ENCODE measurements at regions not wholly inside any gene's neighbourhood (a gene's known extent, or its start where the extent isn't known, plus 50 kb on each side); places are given as distances from the start of the nearest gene placed in this dataset.
"Not testable (repeated sequence)": the region's sequence is repeated elsewhere in the genome, so short reads cannot be mapped to it uniquely, and the experiment has no call there.

- no peak for DNase-seq (ENCODE audit: extremely low read depth, low read depth)
- no peak overlapping the region for H3K4me3 ChIP-seq (replicated peaks; ENCODE audit: low read depth, low read length)
- TF ChIP-seq, protein P1, sequence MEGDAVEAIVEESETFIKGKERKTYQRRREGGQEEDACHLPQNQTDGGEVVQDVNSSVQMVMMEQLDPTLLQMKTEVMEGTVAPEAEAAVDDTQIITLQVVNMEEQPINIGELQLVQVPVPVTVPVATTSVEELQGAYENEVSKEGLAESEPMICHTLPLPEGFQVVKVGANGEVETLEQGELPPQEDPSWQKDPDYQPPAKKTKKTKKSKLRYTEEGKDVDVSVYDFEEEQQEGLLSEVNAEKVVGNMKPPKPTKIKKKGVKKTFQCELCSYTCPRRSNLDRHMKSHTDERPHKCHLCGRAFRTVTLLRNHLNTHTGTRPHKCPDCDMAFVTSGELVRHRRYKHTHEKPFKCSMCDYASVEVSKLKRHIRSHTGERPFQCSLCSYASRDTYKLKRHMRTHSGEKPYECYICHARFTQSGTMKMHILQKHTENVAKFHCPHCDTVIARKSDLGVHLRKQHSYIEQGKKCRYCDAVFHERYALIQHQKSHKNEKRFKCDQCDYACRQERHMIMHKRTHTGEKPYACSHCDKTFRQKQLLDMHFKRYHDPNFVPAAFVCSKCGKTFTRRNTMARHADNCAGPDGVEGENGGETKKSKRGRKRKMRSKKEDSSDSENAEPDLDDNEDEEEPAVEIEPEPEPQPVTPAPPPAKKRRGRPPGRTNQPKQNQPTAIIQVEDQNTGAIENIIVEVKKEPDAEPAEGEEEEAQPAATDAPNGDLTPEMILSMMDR (IDR thresholded peaks at IDR 0.05; ENCODE audit: low read depth, low read length, missing control alignments), result no peak
Observed at GRCh38 chr16:47833771-47834170, 322.0 kb downstream of the ABCC12 start.

DNA sequence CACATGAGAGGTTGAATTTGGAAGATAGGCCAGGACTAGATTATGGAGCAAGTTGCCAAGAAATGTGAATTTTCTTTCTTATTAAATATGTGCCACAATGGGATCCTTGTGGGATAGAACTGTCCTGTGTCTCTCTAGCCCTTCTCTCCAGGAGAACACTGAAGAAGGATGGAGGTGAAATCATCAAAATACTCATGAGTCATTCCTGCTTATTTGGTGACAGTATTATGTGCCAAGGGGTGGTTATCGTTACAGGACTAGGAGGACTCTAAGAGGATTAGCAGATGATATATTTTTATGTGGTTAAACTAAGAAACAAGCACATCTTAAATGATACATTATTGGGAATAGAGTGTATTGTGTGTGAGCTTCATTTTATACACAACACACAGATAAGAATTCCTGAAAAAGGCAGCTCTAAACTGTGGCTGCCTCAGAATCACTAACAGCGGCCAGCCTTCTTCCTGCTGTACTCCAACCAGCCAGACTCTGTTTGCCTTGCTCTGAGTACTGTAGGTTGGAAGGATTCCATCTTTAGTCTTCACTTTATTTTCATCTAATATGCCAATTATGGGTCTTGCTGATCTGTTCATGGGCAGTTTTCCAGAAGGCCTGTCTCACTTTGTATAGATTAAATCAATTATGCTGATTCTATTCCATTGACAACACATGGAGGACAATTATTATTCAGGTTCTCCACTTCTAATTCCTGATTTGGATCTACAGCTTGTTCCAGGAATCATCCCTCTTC is 325.8 kb downstream of the ABCC12 start:
- H3K4me3 ChIP-seq (replicated peaks; ENCODE audit: low read depth, low read length), result no peak overlapping the region
- DNase-seq (ENCODE audit: extremely low read depth, low read depth), result no peak
- TF ChIP-seq, protein P1 (IDR thresholded peaks at IDR 0.05; ENCODE audit: low read depth, low read length, missing control alignments), result no peak

GRCh38 chr16:47826070-47826469 is 329.7 kb downstream of the ABCC12 start:
- no peak for DNase-seq (ENCODE audit: extremely low read depth, low read depth)
- TF ChIP-seq, protein P1 (IDR thresholded peaks at IDR 0.05; ENCODE audit: low read depth, low read length, missing control alignments), result no peak
- H3K4me3 ChIP-seq (replicated peaks; ENCODE audit: low read depth, low read length), result no peak overlapping the region

DNA sequence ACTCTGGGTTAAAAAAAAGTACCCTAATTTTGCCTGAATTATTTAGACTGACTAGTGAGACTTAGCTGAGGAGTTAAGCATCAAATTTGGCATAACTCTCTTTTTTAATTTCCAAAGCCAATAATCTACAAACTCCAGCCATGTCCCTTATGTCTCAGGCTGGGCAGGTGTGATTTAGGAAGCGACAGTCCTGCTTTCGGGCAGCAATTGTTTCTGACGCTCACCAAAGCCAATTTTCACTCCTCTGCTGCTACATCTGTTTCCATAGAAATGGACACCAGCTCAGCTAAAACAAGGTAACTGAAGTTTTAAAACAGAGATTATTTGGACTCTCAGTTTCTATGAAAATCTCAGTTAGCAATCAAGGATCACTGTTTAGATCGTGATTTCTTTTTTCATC is 338.7 kb downstream of the ABCC12 start:
- H3K4me3 ChIP-seq (replicated peaks; ENCODE audit: low read depth, low read length), result no peak overlapping the region
- TF ChIP-seq, protein P1 (IDR thresholded peaks at IDR 0.05; ENCODE audit: low read depth, low read length, missing control alignments), result no peak
- no peak for DNase-seq (ENCODE audit: extremely low read depth, low read depth)

- no peak for DNase-seq (ENCODE audit: extremely low read depth, low read depth)
- TF ChIP-seq, protein P1 (IDR thresholded peaks at IDR 0.05; ENCODE audit: low read depth, low read length, missing control alignments), result no peak
- H3K4me3 ChIP-seq (replicated peaks; ENCODE audit: low read depth, low read length), result no peak overlapping the region
Observed at GRCh38 chr16:47816511-47816910, 339.3 kb downstream of the ABCC12 start.

GRCh38 chr16:47815655-47816054 is 340.1 kb downstream of the ABCC12 start:
- H3K4me3 ChIP-seq (replicated peaks; ENCODE audit: low read depth, low read length), result no peak overlapping the region
- no peak for DNase-seq (ENCODE audit: extremely low read depth, low read depth)
- TF ChIP-seq, protein P1 (IDR thresholded peaks at IDR 0.05; ENCODE audit: low read depth, low read length, missing control alignments), result no peak

DNA sequence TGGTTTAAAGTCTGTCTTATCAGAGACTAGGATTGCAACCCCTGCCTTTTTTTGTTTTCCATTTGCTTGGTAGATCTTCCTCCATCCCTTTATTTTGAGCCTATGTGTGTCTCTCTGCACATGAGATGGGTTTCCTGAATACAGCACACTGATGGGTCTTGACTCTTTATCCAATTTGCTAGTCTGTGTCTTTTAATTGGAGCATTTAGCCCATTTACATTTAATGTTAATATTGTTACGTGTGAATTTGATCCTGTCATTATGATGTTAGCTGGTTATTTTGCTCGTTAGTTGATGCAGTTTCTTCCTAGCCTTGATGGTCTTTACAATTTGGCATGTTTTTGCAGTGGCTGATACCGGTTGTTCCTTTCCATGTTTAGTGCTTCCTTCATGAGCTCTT is 344.0 kb downstream of the ABCC12 start:
- H3K4me3 ChIP-seq (replicated peaks; ENCODE audit: low read depth, low read length); DNase-seq (ENCODE audit: extremely low read depth, low read depth): not testable (repeated sequence)

Measured in HFF-Myc (cell line).